NT2/D1 (cell line): ENCODE measurements at regions not wholly inside any gene's neighbourhood (a gene's known extent, or its start where the extent isn't known, plus 50 kb on each side); places are given as distances from the start of the nearest gene placed in this dataset.

Experiments used
- YY1 ChIP-seq: IDR thresholded peaks from 2 replicates; pipeline ENCODE4 v1.6.1; 2011; ENCODE audit not compliant: insufficient read length, insufficient read depth
- ZNF274 ChIP-seq: IDR thresholded peaks from 2 replicates; pipeline ENCODE4 v1.6.1; 2011; ENCODE audit warnings: mild to moderate bottlenecking, low read depth, low read length

DNA sequence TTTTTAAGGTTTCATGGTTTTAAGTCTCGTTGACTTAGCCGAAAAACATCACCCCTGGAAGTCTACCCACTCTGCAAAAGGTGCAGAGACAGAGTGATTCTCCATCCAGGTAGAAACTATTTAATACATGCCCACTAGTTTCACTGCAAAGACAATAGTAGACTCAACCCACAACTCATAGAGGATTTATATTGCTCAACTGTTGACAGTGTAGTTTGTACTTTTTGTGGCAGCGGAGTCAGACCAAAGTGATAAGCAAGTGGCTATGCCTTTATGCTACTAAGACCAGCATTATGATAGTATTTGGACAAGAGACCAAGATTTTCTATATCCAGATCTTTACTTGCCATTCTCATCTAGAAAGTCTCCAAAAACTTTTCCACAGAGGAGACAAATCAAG is 98.8 kb upstream of the ZBTB20 start:
- no peak for TF ChIP-seq YY1
- TF ChIP-seq ZNF274, result no peak
